IMR-90 (cell line): ENCODE measurements at regions not wholly inside any gene's neighbourhood (a gene's known extent, or its start where the extent isn't known, plus 50 kb on each side); places are given as distances from the start of the nearest gene placed in this dataset.

ENCODE experiments used
- ATAC-seq: fragments of 200-7000 bp; cut with Tn5 transposase; 2 replicates; pipeline ENCODE4 v1.9.1; 2020; ENCODE audit warnings: low read depth, mild to moderate bottlenecking, moderate library complexity
- BruUV-seq: library from RNA; stranded (reverse); fragments of 400-500 nt; replicated peaks from 2 replicates; lab custom pipeline; 2021; lab: Mats Ljungman, UMichigan
- CTCF ChIA-PET: fragments of 300-600 bp; formaldehyde crosslinking; extraction: SDS; loops from one replicate; lab custom pipeline; 2021; ENCODE audit warnings: antibody characterized with exemption; lab: Yijun Ruan, JAX
- POLR2A ChIA-PET: fragments of 300-600 bp; sonication (Branson Sonifier 250); formaldehyde crosslinking; loops from one replicate; lab custom pipeline; 2022; ENCODE audit warnings: antibody characterized with exemption; ENCODE audit not compliant: unreplicated experiment; lab: Charles Lee
- DNase-seq: peaks from one replicate; pipeline ENCODE4 v3.0.0; 2013
- H2AFZ ChIP-seq: replicated peaks from 2 replicates; pipeline ENCODE3; 2013; ENCODE audit warnings: low read length, mild to moderate bottlenecking; ENCODE audit not compliant: poor library complexity
- H2AK5ac ChIP-seq: 2 replicates; pipeline ENCODE4 v1.6.1; 2013; ENCODE audit warnings: low read depth, low read length, inconsistent platforms
- H2AK9ac ChIP-seq: replicated peaks from 2 replicates; pipeline ENCODE3; 2013; ENCODE audit warnings: mild to moderate bottlenecking, low read depth, low read length, moderate library complexity; ENCODE audit not compliant: poor library complexity
- H2BK120ac ChIP-seq: 2 replicates; pipeline ENCODE4 v1.6.1; 2013; ENCODE audit warnings: low read depth, low read length, inconsistent platforms
- H2BK15ac ChIP-seq: 3 replicates; pipeline ENCODE4 v1.6.1; 2013; ENCODE audit warnings: low read depth, low read length, inconsistent platforms
- H2BK20ac ChIP-seq: 2 replicates; pipeline ENCODE4 v1.6.1; 2013; ENCODE audit warnings: low read depth, mild to moderate bottlenecking, inconsistent platforms, low read length, moderate library complexity
- H2BK5ac ChIP-seq: 2 replicates; pipeline ENCODE4 v1.6.1; 2013; ENCODE audit warnings: mild to moderate bottlenecking, low read depth, low read length, inconsistent platforms; ENCODE audit not compliant: poor library complexity, severe bottlenecking
- H3K14ac ChIP-seq: replicated peaks from 2 replicates; pipeline ENCODE4 v1.6.1; 2013; ENCODE audit warnings: low read depth, low read length, inconsistent platforms
- H3K18ac ChIP-seq: 2 replicates; pipeline ENCODE4 v1.6.1; 2013; ENCODE audit warnings: low read depth, low read length, control low read depth
- H3K23ac ChIP-seq: 2 replicates; pipeline ENCODE4 v1.6.1; 2013; ENCODE audit warnings: low read depth, low read length, inconsistent platforms
- H3K27ac ChIP-seq: 2 replicates; pipeline ENCODE4 v1.5.1; 2013; ENCODE audit warnings: mild to moderate bottlenecking, control low read depth, low read length; ENCODE audit not compliant: insufficient read depth
- H3K27me3 ChIP-seq: 2 replicates; pipeline ENCODE4 v1.6.1; 2013; ENCODE audit warnings: low read length; ENCODE audit not compliant: control insufficient read depth, insufficient read depth
- H3K36me3 ChIP-seq: 2 replicates; pipeline ENCODE4 v1.6.1; 2013; ENCODE audit warnings: low read length, mixed read lengths; ENCODE audit not compliant: control insufficient read depth, insufficient read depth
- H3K4ac ChIP-seq: 2 replicates; pipeline ENCODE4 v1.6.1; 2013; ENCODE audit warnings: low read depth, low read length, inconsistent platforms
- H3K4me1 ChIP-seq: 2 replicates; pipeline ENCODE4 v1.6.1; 2013; ENCODE audit warnings: low read length, mixed read lengths; ENCODE audit not compliant: control insufficient read depth, insufficient read depth
- H3K4me2 ChIP-seq: 2 replicates; pipeline ENCODE4 v1.6.1; 2013; ENCODE audit warnings: low read depth, mild to moderate bottlenecking, control low read depth, low read length, moderate library complexity
- H3K4me3 ChIP-seq: 2 replicates; pipeline ENCODE4 v1.5.1; 2013; ENCODE audit warnings: low read depth, mild to moderate bottlenecking, control low read depth, low read length, moderate library complexity; ENCODE audit not compliant: insufficient read depth
- H3K56ac ChIP-seq: 2 replicates; pipeline ENCODE4 v1.6.1; 2013; ENCODE audit warnings: low read length, inconsistent platforms; ENCODE audit not compliant: insufficient read depth; ENCODE audit errors: extremely low read depth
- H3K79me1 ChIP-seq, 2 experiments: 2 replicates each; pipeline ENCODE4 v1.6.1; 2013; ENCODE audit warnings: low read length in 2 of 2, inconsistent platforms in 1 of 2, low read depth in 1 of 2
- H3K9ac ChIP-seq: 2 replicates; pipeline ENCODE4 v1.6.1; 2013; ENCODE audit warnings: low read depth, low read length, control low read depth
- H3K9me1 ChIP-seq: 2 replicates; pipeline ENCODE4 v1.6.1; 2013; ENCODE audit warnings: low read length, inconsistent platforms; ENCODE audit not compliant: insufficient read depth
- H3K9me3 ChIP-seq: 2 replicates; pipeline ENCODE4 v1.6.1; 2013; ENCODE audit warnings: low read length; ENCODE audit not compliant: control insufficient read depth, insufficient read depth
- H4K20me1 ChIP-seq: 2 replicates; pipeline ENCODE4 v1.6.1; 2013; ENCODE audit warnings: low read length, inconsistent platforms; ENCODE audit not compliant: insufficient read depth
- H4K5ac ChIP-seq: 2 replicates; pipeline ENCODE4 v1.6.1; 2013; ENCODE audit warnings: mild to moderate bottlenecking, low read depth, low read length, control low read depth
- H4K8ac ChIP-seq, 2 experiments: 2 replicates each; pipeline ENCODE4 v1.6.1; 2013; ENCODE audit warnings: low read depth in 2 of 2, low read length in 2 of 2, control low read depth in 1 of 2, inconsistent platforms in 1 of 2
- H4K91ac ChIP-seq: 2 replicates; pipeline ENCODE4 v1.6.1; 2013; ENCODE audit warnings: low read depth, low read length, inconsistent platforms; ENCODE audit not compliant: insufficient read depth
- CEBPB ChIP-seq: IDR thresholded peaks from 2 replicates; pipeline ENCODE4 v1.6.1; 2012; ENCODE audit warnings: low read depth, low read length, improper control_type of control experiment
- MAFK ChIP-seq: IDR thresholded peaks from 2 replicates; pipeline ENCODE4 v1.6.1; 2012; ENCODE audit warnings: low read depth, low read length, improper control_type of control experiment
- POLR2A ChIP-seq: IDR thresholded peaks from 2 replicates; pipeline ENCODE4 v1.6.1; 2012; ENCODE audit warnings: mild to moderate bottlenecking, low read depth, low read length
- WGBS, 2 experiments: methylation state at CpG; one replicate each; pipeline versions ENCODE4 v1.1.5 to v1.1.7; 2013; ENCODE audit warnings: missing lambda C conversion rate in 2 of 2; ENCODE audit not compliant: insufficient read length in 1 of 2; ENCODE audit errors: extremely low coverage in 2 of 2; 5-methylcytosine and 5-hydroxymethylcytosine counted together
- dilution Hi-C: fragments of 300-500 bp; cut with HindIII; formaldehyde crosslinking; loops from one replicate; pipeline ENCODE4 v1.14.3; 2018; ENCODE audit warnings: low sequenced_read_pairs; ENCODE audit not compliant: unreplicated experiment
- in situ Hi-C: fragments of 300-500 bp; cut with MboI; formaldehyde crosslinking; loops from 3 replicates; pipeline ENCODE4 v1.14.3; 2019; ENCODE audit warnings: low sequenced_read_pairs, inconsistent platforms, mixed read lengths
- intact Hi-C: fragments of 100-400 bp; cut with micrococcal nuclease; formaldehyde crosslinking; loops from 2 replicates; pipeline ENCODE4 v1.10.0; 2022

DNA sequence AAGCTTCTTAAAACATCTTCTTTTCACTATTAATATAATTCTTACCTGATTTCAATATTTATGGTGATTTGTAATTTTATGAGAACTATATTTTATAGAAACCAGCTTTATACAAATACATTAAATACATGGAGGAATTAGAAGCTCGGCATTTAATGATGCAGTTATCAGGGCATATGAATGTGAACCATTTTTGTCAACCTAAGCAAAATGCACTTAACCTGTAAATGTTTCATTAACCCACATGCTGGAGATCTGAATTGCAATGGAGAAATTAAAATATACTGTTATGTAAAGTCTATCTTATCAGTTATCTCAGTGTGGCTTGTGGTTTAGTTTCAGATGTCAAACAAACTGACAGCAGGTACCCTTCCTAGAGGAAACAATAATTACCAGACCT, 63.2 kb upstream of the CDH12 start:
- no peak overlapping the region for H2AK9ac ChIP-seq
- no peak overlapping the region for H3K14ac ChIP-seq
- H3K9ac ChIP-seq: no peak overlapping the region
- no peaks in the 10 kb centered on the region for H3K4me1 ChIP-seq
- H2BK20ac ChIP-seq: no peak overlapping the region
- no peak overlapping the region for H3K4me3 ChIP-seq
- H3K4ac ChIP-seq: no peak overlapping the region
- no CpG with 5 or more reads among the region's 1 CpG for WGBS, 2 experiments
- no peak overlapping the region for H3K27ac ChIP-seq
- H3K36me3 ChIP-seq: no peaks in the 10 kb centered on the region
- no peak overlapping the region for H2AFZ ChIP-seq
- H2AK5ac ChIP-seq: no peak overlapping the region
- H3K79me1 ChIP-seq: no peaks in the 10 kb centered on the region
- peaks cover 2% of the 10 kb centered on the region for H3K9me3 ChIP-seq
- no peak overlapping the region for H3K56ac ChIP-seq
- in situ Hi-C loops: no loop called here
- H2BK5ac ChIP-seq: no peak overlapping the region
- DNase-seq (no peak), ATAC-seq (no peak)
- dilution Hi-C loops: no loop called here
- no peak overlapping the region for H4K91ac ChIP-seq
- no peak overlapping the region for H3K23ac ChIP-seq
- no peak overlapping the region for H4K5ac ChIP-seq
- ChIA-PET POLR2A (no interaction called here), CTCF (no interaction called here)
- H4K8ac ChIP-seq: no peak overlapping the region
- no peaks in the 10 kb centered on the region for H3K9me1 ChIP-seq
- H3K27me3 ChIP-seq: no peaks in the 10 kb centered on the region
- no peak overlapping the region for H2BK15ac ChIP-seq
- no peak overlapping the region for H3K18ac ChIP-seq
- H2BK120ac ChIP-seq: no peak overlapping the region
- intact Hi-C loops: no loop called here
- no peak overlapping the region for H3K4me2 ChIP-seq
- H4K20me1 ChIP-seq: no peaks in the 10 kb centered on the region
- no peak for TF ChIP-seq POLR2A
- TF ChIP-seq CEBPB: no peak
- TF ChIP-seq MAFK: peak; percentile 85
- no TSS peak for BruUV-seq
